ENCODE measurements at regions not wholly inside any gene's neighbourhood (a gene's known extent, or its start where the extent isn't known, plus 50 kb on each side); places are given as distances from the start of the nearest gene placed in this dataset.

DNA sequence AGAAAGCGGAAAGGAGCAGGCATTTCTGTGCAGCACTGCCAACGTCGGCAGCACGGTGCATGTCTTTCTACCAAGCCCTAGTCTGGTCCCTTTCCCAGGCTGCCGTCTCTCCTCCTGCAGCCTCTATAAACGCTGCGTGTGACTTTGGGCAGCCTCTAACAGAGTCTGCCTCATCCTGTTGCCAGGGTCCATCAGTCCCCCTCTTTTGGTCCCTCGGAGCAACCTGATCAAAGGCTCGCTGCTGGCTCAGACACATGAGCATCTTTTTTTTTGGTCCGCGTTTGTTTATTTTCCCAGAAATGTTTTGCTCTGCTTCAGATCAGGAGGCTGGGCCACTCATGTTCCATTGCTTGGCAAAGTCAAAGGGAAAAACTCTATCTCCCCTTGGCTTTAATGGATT is 166.8 kb upstream of the CST7 start:
- Histone ChIP-seq H3K4me3 (no peak overlapping the region), H3K9me1 (ENCODE audit: control insufficient read depth, insufficient read depth, low read length) (no peaks in the 10 kb centered on the region), H3K4me2 (ENCODE audit: insufficient read depth, low read length) (no peak overlapping the region), H3K9me3 (replicated peaks; ENCODE audit: control insufficient read depth, insufficient read depth, low read depth, low read length) (no peaks in the 10 kb centered on the region), H3K79me2 (ENCODE audit: control insufficient read depth, insufficient read depth, low read length) (no peaks in the 10 kb centered on the region), H3K4me1 (replicated peaks in 1 of 2; ENCODE audit: control insufficient read depth in 2 of 2, insufficient read depth in 2 of 2, low read length in 2 of 2) (no peaks in the 10 kb centered on the region), H4K20me1 (replicated peaks; ENCODE audit: control insufficient read depth, insufficient read depth, low read length) (no peaks in the 10 kb centered on the region), H3K9ac (ENCODE audit: insufficient read depth in 1 of 2, low read depth in 2 of 2, low read length in 2 of 2) (no peak overlapping the region), H3K36me3 (ENCODE audit: control insufficient read depth, insufficient read depth, low read length) (no peaks in the 10 kb centered on the region), H3K27ac (ENCODE audit: extremely low read depth, low read depth, low read length) (no peak overlapping the region), H2AFZ (ENCODE audit: low read depth, low read length) (no peak overlapping the region), H3K27me3 (ENCODE audit: control insufficient read depth in 2 of 2, insufficient read depth in 2 of 2, low read length in 2 of 2) (no peaks in the 10 kb centered on the region)
- ATAC-seq (no peak), FAIRE-seq (no peak), DNase-seq (ENCODE audit: extremely low read depth in 1 of 4, low spot score in 3 of 4) (no peak)
- in situ Hi-C loops (cut with MboI) (no loop called here), intact Hi-C loops (cut with micrococcal nuclease) (loop anchor here (10.0 kb wide), 1 partner anchor 132 kb away; no protein-coding TSS in a partner anchor)
- ChIA-PET CTCF (ENCODE audit: low intra/inter-chr PET ratio) (no interaction called here), POLR2A (no interaction called here)
- WGBS (ENCODE audit: insufficient coverage, low coverage, missing lambda C conversion rate), result 4% methylated on average over 9 of the region's 11 CpGs
- TF ChIP-seq PRPF4 (IDR thresholded peaks at IDR 0.05; ENCODE audit: insufficient read depth, low read depth, low read length, poor library complexity, severe bottlenecking), result no peak
- TF ChIP-seq SMAD3 (CRISPR knock-in tag; conservative IDR thresholded peaks at IDR 0.05), result no peak
- no peak for TF ChIP-seq RBM17 (IDR thresholded peaks at IDR 0.05; ENCODE audit: borderline replicate concordance, low read depth, low read length)
- no peak for TF ChIP-seq ZNF695 (CRISPR knock-in tag; IDR thresholded peaks at IDR 0.05)
- no peak for TF ChIP-seq JUNB (CRISPR knock-in tag; conservative IDR thresholded peaks at IDR 0.05)
- no peak for TF ChIP-seq MBD2 (IDR thresholded peaks at IDR 0.05; ENCODE audit: borderline replicate concordance, low read depth)
- no peak for TF ChIP-seq MCM2 (IDR thresholded peaks at IDR 0.05; ENCODE audit: low read depth)
- TF ChIP-seq CHCHD3 (CRISPR knock-in tag; IDR thresholded peaks at IDR 0.05), result no peak
- TF ChIP-seq E2F5 (CRISPR knock-in tag; IDR thresholded peaks at IDR 0.05), result no peak
- no peak for TF ChIP-seq RB1 (IDR thresholded peaks at IDR 0.05; ENCODE audit: low read depth)
- no peak for TF ChIP-seq XRCC5 (IDR thresholded peaks at IDR 0.05; ENCODE audit: low read depth, low read length)
- no peak for TF ChIP-seq E2F4 (CRISPR knock-in tag; IDR thresholded peaks at IDR 0.05; ENCODE audit: low read depth)
- BruUV-seq (replicated peaks), result no TSS peak
